Body of pancreas (tissue), 4 donors: ENCODE measurements at regions not wholly inside any gene's neighbourhood (a gene's known extent, or its start where the extent isn't known, plus 50 kb on each side); places are given as distances from the start of the nearest gene placed in this dataset.

Experiments
- POLR2A ChIP-seq, 3 donors: fragments of 450-650 bp; IDR thresholded peaks; one replicate each; pipeline ENCODE4 v1.6.1; 2016; ENCODE audit warnings: antibody characterized with exemption in 3 of 3, mild to moderate bottlenecking in 2 of 3
- TF ChIP-seq, protein P1 (sequence below), 7 experiments: fragments of 450-650 bp in 4 of 7; fragments of 200-600 bp in 3 of 7; sonication (generic) in 3 of 7; IDR thresholded peaks; one replicate each; pipeline ENCODE4 v1.5.1; 2016 to 2019; ENCODE audit warnings: antibody characterized with exemption in 7 of 7

- TF ChIP-seq, protein P1, sequence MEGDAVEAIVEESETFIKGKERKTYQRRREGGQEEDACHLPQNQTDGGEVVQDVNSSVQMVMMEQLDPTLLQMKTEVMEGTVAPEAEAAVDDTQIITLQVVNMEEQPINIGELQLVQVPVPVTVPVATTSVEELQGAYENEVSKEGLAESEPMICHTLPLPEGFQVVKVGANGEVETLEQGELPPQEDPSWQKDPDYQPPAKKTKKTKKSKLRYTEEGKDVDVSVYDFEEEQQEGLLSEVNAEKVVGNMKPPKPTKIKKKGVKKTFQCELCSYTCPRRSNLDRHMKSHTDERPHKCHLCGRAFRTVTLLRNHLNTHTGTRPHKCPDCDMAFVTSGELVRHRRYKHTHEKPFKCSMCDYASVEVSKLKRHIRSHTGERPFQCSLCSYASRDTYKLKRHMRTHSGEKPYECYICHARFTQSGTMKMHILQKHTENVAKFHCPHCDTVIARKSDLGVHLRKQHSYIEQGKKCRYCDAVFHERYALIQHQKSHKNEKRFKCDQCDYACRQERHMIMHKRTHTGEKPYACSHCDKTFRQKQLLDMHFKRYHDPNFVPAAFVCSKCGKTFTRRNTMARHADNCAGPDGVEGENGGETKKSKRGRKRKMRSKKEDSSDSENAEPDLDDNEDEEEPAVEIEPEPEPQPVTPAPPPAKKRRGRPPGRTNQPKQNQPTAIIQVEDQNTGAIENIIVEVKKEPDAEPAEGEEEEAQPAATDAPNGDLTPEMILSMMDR (IDR thresholded peaks at IDR 0.05): no peak
- TF ChIP-seq POLR2A (IDR thresholded peaks at IDR 0.05): no peak
Measured at GRCh38 chr11:69951821-69952220, 126.3 kb upstream of the ANO1 start.
